HCT116 (cell line): ENCODE measurements at regions not wholly inside any gene's neighbourhood (a gene's known extent, or its start where the extent isn't known, plus 50 kb on each side); places are given as distances from the start of the nearest gene placed in this dataset.

Source experiments
- ATAC-seq: fragments of 200-7000 bp; cut with Tn5 transposase; 2 replicates; pipeline ENCODE4 v1.9.1; 2020; ENCODE audit warnings: mild to moderate bottlenecking, moderate library complexity
- BruUV-seq: library from RNA; stranded (reverse); fragments of 400-500 nt; replicated peaks from 2 replicates; lab custom pipeline; 2021; lab: Mats Ljungman, UMichigan
- CTCF ChIA-PET: fragments of 300-600 bp; sonication (Branson Sonifier 250); formaldehyde crosslinking; loops from one replicate; lab custom pipeline; 2021; ENCODE audit warnings: antibody characterized with exemption; lab: Charles Lee
- POLR2A ChIA-PET: fragments of 300-600, 350-600 bp; sonication (Branson Sonifier 250); formaldehyde crosslinking; loops from one replicate; lab custom pipeline; 2021; ENCODE audit warnings: antibody characterized with exemption; lab: Charles Lee
- RAD21 ChIA-PET, 2 experiments: fragments of 300-600 bp; sonication (Branson Sonifier 250); formaldehyde crosslinking; loops; one replicate each; lab custom pipeline; 2023; ENCODE audit warnings: low total read pairs in 2 of 2; ENCODE audit not compliant: uncharacterized antibody in 2 of 2, unreplicated experiment in 2 of 2, low non-redundant PET in 1 of 2; lab: Charles Lee
- DNase-seq: peaks from one replicate; pipeline ENCODE4 v3.0.0-alpha.2; 2010; ENCODE audit warnings: low read depth, low spot score
- H2AFZ ChIP-seq: fragments of 200-600 bp; shearing (Covaris generic), sonication (generic); 2 replicates; pipeline ENCODE4 v1.6.1; 2017; ENCODE audit warnings: low read depth, mixed run types, mixed read lengths, antibody characterized with exemption, low read length; ENCODE audit not compliant: poor library complexity, severe bottlenecking
- H3K27ac ChIP-seq: 2 replicates; pipeline ENCODE4 v1.5.1; 2012; ENCODE audit warnings: low read depth, low read length
- H3K27me3 ChIP-seq: fragments of 200-600 bp; sonication (generic); 2 replicates; pipeline ENCODE4 v1.6.1; 2016; ENCODE audit warnings: mixed run types, low read length, mixed read lengths; ENCODE audit not compliant: insufficient read depth
- H3K36me3 ChIP-seq, 2 experiments: fragments of 200-500 bp in 1 of 2; fragments of 200-600 bp in 1 of 2; sonication (Bioruptor generic) in 1 of 2; sonication (generic) in 1 of 2; 2 replicates each; pipeline versions ENCODE4 v1.5.1 to v1.6.1; 2014 to 2016; ENCODE audit warnings: low read length in 2 of 2, inconsistent platforms in 1 of 2, mixed read lengths in 1 of 2, mixed run types in 1 of 2; ENCODE audit not compliant: insufficient read depth in 2 of 2, control insufficient read depth in 1 of 2
- H3K4me1 ChIP-seq, 2 experiments: fragments of 200-600 bp in 1 of 2; sonication (generic) in 1 of 2; 2 replicates each; pipeline versions ENCODE4 v1.5.1 to v1.6.1; 2012 to 2017; ENCODE audit warnings: low read length in 2 of 2, inconsistent platforms in 1 of 2, mild to moderate bottlenecking in 1 of 2, mixed read lengths in 1 of 2, mixed run types in 1 of 2, moderate library complexity in 1 of 2; ENCODE audit not compliant: insufficient read depth in 2 of 2, control insufficient read depth in 1 of 2
- H3K4me2 ChIP-seq: fragments of 200-600 bp; sonication (generic); 2 replicates; pipeline ENCODE4 v1.6.1; 2017; ENCODE audit warnings: mixed run types, low read length, mixed read lengths
- H3K4me3 ChIP-seq, 2 experiments: fragments of 200-600 bp in 1 of 2; sonication (generic) in 1 of 2; replicated peaks in 1 of 2; 2 replicates each; pipeline ENCODE4 v1.5.1; 2011 to 2016; ENCODE audit warnings: low read length in 2 of 2, control low read depth in 1 of 2, low read depth in 1 of 2, mild to moderate bottlenecking in 1 of 2, mixed read lengths in 1 of 2, mixed run types in 1 of 2
- H3K79me2 ChIP-seq: fragments of 200-600 bp; sonication (generic); 2 replicates; pipeline ENCODE4 v1.6.1; 2017; ENCODE audit warnings: mild to moderate bottlenecking, mixed run types, low read length, moderate library complexity, mixed read lengths; ENCODE audit not compliant: insufficient read depth
- H3K9ac ChIP-seq: fragments of 200-600 bp; sonication (generic); 2 replicates; pipeline ENCODE4 v1.6.1; 2016; ENCODE audit warnings: low read length, mixed read lengths
- H3K9me2 ChIP-seq: fragments of 200-600 bp; sonication (generic), shearing (Covaris generic); 2 replicates; pipeline ENCODE4 v1.6.1; 2017; ENCODE audit warnings: mixed run types, mild to moderate bottlenecking, moderate library complexity; ENCODE audit not compliant: insufficient read depth
- H3K9me3 ChIP-seq, 2 experiments: fragments of 200-500 bp in 1 of 2; fragments of 200-600 bp in 1 of 2; sonication (Bioruptor generic) in 1 of 2; sonication (generic) in 1 of 2; 2 replicates each; pipeline ENCODE4 v1.6.1; 2014 to 2017; ENCODE audit warnings: low read length in 2 of 2, mixed read lengths in 2 of 2, inconsistent platforms in 1 of 2, low read depth in 1 of 2, mild to moderate bottlenecking in 1 of 2, mixed run types in 1 of 2, moderate library complexity in 1 of 2; ENCODE audit not compliant: control insufficient read depth in 1 of 2, insufficient read depth in 1 of 2
- H4K20me1 ChIP-seq: fragments of 200-600 bp; sonication (generic), shearing (Covaris generic); 2 replicates; pipeline ENCODE4 v1.6.1; 2017; ENCODE audit warnings: mixed run types, mild to moderate bottlenecking, moderate library complexity; ENCODE audit not compliant: insufficient read depth
- ATF3 ChIP-seq: IDR thresholded peaks from 2 replicates; pipeline ENCODE4 v1.6.1; 2012
- CEBPB ChIP-seq: IDR thresholded peaks from 2 replicates; pipeline ENCODE4 v1.6.1; 2012; ENCODE audit warnings: low read depth
- EGR1 ChIP-seq: IDR thresholded peaks from 2 replicates; pipeline ENCODE4 v1.6.1; 2012; ENCODE audit warnings: low read depth
- ELF1 ChIP-seq: IDR thresholded peaks from 2 replicates; pipeline ENCODE4 v1.6.1; 2012; ENCODE audit warnings: low read depth, borderline replicate concordance
- EZH2 ChIP-seq: fragments of 200-600 bp; sonication (generic); IDR thresholded peaks from 2 replicates; pipeline ENCODE4 v1.6.1; 2017; ENCODE audit warnings: antibody characterized with exemption, mixed run types
- EZH2phosphoT487 ChIP-seq: fragments of 200-600 bp; IDR thresholded peaks from 2 replicates; pipeline ENCODE4 v1.6.1; 2018; ENCODE audit warnings: antibody characterized with exemption, borderline replicate concordance
- MAX ChIP-seq: IDR thresholded peaks from 2 replicates; pipeline ENCODE4 v1.6.1; 2012
- POLR2AphosphoS5 ChIP-seq: IDR thresholded peaks from 2 replicates; pipeline ENCODE4 v1.6.1; 2011; ENCODE audit warnings: mild to moderate bottlenecking, low read depth, low read length, moderate library complexity
- RAD21 ChIP-seq: IDR thresholded peaks from 2 replicates; pipeline ENCODE4 v1.6.1; 2012; ENCODE audit warnings: low read depth, mild to moderate bottlenecking
- SP1 ChIP-seq: IDR thresholded peaks from 2 replicates; pipeline ENCODE4 v1.6.1; 2012; ENCODE audit warnings: low read depth
- TCF7L2 ChIP-seq: IDR thresholded peaks from 2 replicates; pipeline ENCODE4 v1.7.0; 2011; ENCODE audit warnings: borderline replicate concordance, inconsistent platforms; ENCODE audit not compliant: insufficient read depth, insufficient read length; ENCODE audit errors: extremely low read depth
- YY1 ChIP-seq: IDR thresholded peaks from 2 replicates; pipeline ENCODE4 v1.6.1; 2011; ENCODE audit warnings: low read length, low read depth, moderate library complexity, mild to moderate bottlenecking; ENCODE audit not compliant: insufficient replicate concordance; ENCODE audit errors: extremely low read depth
- ZFX ChIP-seq: fragments of 450-650 bp; IDR thresholded peaks from 2 replicates; pipeline ENCODE4 v1.6.1; 2017
- ZNF274 ChIP-seq: fragments of 200-500 bp; sonication (Bioruptor generic); IDR thresholded peaks from 2 replicates; pipeline ENCODE4 v1.6.1; 2014; ENCODE audit warnings: mild to moderate bottlenecking, low read depth, low read length, inconsistent platforms
- intact Hi-C: fragments of 100-400 bp; cut with micrococcal nuclease; formaldehyde crosslinking; loops from 2 replicates; pipeline ENCODE4 v1.10.0; 2022

GRCh38 chr6:111952821-111953540, 79.7 kb upstream of the FYN start:
- DNase-seq (no peak), ATAC-seq (peak; percentile 77)
- ChIA-PET POLR2A (no interaction called here), CTCF (no interaction called here), RAD21 (no interaction called here)
- no TSS peak for BruUV-seq
- Histone ChIP-seq H4K20me1 (no peaks in the 10 kb centered on the region), H3K9ac (no peak overlapping the region), H3K79me2 (no peaks in the 10 kb centered on the region), H3K4me2 (no peak overlapping the region), H3K4me1 (peaks cover 4 to 18% of the 10 kb centered on the region in 2 experiments; a peak in 3 of 4 replicates), H2AFZ (peak overlapping the region; percentile 13), H3K9me2 (no peaks in the 10 kb centered on the region), H3K4me3 (no peak overlapping the region), H3K27me3 (no peaks in the 10 kb centered on the region), H3K36me3 (no peaks in the 10 kb centered on the region), H3K9me3 (no peaks in the 10 kb centered on the region), H3K27ac (no peak overlapping the region)
- TF ChIP-seq YY1 (no peak), ELF1 (no peak), EZH2phosphoT487 (no peak), SP1 (no peak)
- intact Hi-C loops = no loop called here

GRCh38 chr6:111956098-111956497, 82.8 kb upstream of the FYN start:
- Histone ChIP-seq H4K20me1 (no peaks in the 10 kb centered on the region), H3K79me2 (no peaks in the 10 kb centered on the region), H3K9ac (no peak overlapping the region), H3K4me3 (no peak overlapping the region), H3K36me3 (no peaks in the 10 kb centered on the region), H3K27ac (no peak overlapping the region), H3K9me2 (no peaks in the 10 kb centered on the region), H2AFZ (no peak overlapping the region), H3K4me2 (no peak overlapping the region), H3K27me3 (no peaks in the 10 kb centered on the region), H3K9me3 (no peaks in the 10 kb centered on the region), H3K4me1 (peaks cover 7 to 25% of the 10 kb centered on the region in 2 experiments; a peak in 3 of 4 replicates)
- TF ChIP-seq ATF3 (no peak), TCF7L2 (no peak), EZH2phosphoT487 (no peak), ELF1 (no peak), ZFX (no peak), CEBPB (no peak), SP1 (no peak), EZH2 (no peak), YY1 (no peak), RAD21 (no peak), ZNF274 (no peak), EGR1 (no peak), POLR2AphosphoS5 (no peak), MAX (no peak)
- RAD21 ChIA-PET = no interaction called here
- no TSS peak for BruUV-seq
- intact Hi-C loops = no loop called here
- no peak for DNase-seq
- POLR2A ChIA-PET = no interaction called here
- CTCF ChIA-PET = no interaction called here
- no peak for ATAC-seq
